SW480 (cell line): ENCODE measurements at regions not wholly inside any gene's neighbourhood (a gene's known extent, or its start where the extent isn't known, plus 50 kb on each side); places are given as distances from the start of the nearest gene placed in this dataset.
A peak's percentile ranks its signal among the peaks of the same experiment; 100 is the strongest.

Experiments used
- DNase-seq: peaks from one replicate; pipeline ENCODE4 v3.0.0-alpha.2; 2016; ENCODE audit warnings: low spot score

DNA sequence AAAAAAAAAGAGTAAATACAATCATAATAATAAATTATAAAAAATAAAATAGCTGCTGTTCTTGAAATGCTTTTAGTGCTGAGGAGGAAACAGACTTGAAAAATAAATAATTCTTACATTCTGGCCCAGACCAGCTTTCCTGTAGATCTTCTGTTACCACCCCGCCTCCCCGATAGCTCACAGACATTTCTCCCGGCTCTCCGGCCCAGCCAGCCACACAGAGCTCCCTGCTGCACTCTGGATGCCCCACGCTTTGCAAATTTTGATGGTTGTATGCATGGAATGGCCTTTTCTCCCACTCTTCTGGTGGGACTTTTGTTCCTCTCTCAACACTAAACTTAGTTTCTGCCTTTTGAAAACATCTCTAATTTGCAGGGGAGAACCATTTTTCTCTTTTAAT lies 249.3 kb downstream of the ATP23 start:
- no peak for DNase-seq

DNA sequence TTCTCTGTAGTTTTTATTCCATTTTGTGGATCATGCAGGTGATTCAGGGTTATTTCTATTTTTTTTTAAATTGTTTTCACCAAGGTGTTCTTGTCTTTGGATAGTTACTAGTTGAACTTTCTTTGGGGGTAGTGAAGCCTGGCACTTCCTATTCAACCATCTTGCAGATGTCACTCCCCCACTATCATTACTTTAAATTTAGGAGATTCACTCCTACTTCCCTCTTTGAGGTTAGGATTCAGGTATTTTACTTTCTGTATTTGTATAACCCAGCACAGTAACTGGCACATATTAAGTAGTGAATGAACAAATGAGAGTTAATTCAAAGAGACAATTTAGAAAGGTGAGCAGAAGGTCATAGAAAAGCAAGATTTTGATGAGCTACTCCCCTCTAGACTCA lies 255.6 kb downstream of the ATP23 start:
- no peak for DNase-seq

DNA sequence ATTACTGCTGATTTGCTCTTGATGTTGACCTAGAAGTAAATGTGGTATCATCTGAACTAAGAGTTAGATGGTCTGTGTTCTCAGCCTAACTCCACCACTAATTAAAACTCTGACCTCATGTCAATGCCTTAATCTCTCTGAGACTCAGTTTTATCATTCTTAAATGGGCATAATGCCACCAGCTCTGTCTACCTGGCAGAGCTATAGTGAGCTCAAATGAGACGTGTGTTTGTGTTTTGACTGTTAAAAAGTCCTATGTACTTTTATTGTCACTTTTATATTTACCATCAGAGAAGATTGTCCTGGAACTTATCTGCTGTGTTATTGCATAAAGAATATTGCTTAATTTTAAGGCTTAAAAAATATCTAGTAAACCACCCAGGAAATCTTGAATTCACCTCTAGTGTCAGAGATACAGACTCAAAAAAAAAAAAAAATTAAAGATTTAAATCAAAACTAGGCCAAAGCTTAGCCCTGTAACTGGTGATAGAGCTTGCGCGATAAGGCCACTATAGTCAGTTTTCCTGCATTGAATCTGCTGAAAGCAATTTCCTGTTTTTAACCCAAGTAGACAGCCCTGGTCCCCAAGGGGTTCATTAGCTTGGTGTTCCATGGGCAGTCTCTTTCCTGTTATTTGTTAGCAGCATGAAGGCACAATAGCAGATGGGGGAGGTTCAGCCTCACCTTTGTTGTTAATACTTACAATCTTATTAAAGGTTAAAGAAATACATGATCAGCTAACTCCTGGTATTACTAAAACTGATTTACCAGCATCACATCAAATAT lies 261.8 kb downstream of the ATP23 start:
- DNase-seq, result no peak

- no peak for DNase-seq
Observed at GRCh38 chr12:58204071-58204470, 262.7 kb downstream of the ATP23 start.

DNA sequence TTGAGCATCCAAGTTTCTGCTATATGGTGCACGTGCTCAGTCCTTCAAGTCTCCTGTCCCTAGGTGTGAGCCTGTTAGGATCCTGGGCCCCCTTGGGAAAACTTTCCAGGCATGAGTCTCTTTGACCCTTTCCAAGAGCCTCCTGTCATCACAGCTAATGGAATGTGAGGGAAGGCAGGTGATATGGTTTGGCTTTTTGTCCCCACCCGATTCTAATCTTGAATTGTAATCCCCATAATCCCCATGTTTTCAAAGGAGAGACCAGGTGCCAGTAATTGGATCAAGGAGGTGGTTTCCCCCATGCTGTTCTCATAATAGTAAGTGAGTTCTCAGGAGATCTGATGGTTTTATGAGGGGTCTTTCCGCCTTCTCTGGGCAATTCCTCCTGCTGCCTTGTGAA lies 265.5 kb downstream of the ATP23 start:
- DNase-seq, result no peak

- no peak for DNase-seq
Observed at GRCh38 chr12:58211211-58211610, 269.8 kb downstream of the ATP23 start.

GRCh38 chr12:58217130-58217529 lies 275.8 kb downstream of the ATP23 start:
- DNase-seq, result no peak

DNA sequence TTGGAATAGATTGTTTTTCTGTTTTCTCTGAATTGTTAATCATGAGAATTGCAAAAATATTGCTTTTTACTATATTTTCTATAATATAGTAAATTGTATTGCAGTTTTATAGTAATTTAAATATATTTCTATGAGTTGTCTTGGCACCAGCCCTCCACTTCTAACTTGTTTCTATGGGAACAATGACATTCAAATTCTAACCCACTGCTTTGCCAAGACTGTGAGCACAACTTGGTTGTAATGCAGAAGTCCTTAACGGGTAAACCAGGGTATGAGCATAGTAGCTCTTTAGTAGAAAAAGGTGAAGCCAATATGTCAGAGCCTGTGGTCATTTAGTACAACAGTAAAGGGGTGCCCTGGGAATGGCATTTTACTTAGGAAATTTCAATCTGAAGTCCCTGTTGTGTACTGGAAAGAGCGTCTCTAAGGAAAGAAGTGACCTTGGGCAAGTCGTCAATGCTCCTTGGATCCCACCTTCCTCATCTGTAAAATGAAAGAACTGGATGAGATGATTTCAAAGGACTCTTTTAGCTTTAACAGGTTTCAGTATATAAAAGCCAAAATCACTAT lies 283.3 kb downstream of the ATP23 start:
- DNase-seq, result no peak

DNA sequence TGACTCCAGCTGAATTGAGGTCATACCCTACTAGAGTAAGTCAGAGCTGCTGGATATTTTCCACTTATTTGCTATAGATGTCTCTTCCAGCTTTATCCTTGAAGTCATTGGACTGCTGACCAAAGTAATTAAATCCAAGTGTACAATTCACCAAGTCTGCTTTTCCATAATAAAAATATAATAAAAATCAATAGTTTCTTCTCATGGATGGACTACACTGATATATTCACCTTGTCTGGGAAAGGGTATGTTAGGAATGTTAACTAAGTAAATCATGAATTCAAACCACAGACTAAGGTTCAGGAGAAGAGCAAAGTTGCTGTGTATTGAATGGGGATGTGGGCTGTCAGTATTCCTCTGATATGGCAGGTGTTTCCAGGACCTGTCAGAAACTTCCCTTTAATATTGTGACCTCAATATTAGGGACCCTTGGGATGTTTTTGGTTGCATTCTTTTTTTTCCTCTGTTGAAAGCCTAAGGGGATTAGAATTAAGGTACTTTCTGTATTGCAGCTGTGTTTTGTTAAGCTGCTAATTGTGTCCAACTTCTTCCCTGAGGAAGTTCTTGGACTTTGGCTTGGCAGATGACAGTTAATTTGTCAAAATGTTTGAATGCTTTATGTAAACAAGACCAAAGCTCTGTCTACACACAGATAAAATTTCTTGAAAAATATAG lies 284.0 kb downstream of the ATP23 start:
- DNase-seq, result no peak

DNA sequence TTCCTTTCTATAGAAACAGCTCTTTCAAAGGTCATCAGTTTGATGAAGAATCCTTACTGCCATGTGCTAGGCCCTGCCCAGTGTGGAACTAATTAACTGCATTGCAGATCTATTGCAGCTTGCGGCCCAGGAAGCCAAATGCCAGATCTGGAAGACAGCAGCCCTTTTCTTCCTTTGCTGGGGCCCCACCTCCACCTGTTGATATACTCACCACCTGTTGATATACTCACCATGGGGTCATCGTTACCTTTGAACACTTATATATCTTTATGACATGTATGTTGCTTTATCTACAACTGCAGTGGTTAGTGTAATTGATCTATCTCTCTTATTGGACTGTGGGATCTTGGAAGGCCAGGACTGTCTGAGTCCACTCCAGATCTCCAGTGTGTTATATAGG lies 292.5 kb downstream of the ATP23 start:
- no peak for DNase-seq

GRCh38 chr12:58238411-58238810 lies 297.0 kb downstream of the ATP23 start:
- DNase-seq, result no peak

DNA sequence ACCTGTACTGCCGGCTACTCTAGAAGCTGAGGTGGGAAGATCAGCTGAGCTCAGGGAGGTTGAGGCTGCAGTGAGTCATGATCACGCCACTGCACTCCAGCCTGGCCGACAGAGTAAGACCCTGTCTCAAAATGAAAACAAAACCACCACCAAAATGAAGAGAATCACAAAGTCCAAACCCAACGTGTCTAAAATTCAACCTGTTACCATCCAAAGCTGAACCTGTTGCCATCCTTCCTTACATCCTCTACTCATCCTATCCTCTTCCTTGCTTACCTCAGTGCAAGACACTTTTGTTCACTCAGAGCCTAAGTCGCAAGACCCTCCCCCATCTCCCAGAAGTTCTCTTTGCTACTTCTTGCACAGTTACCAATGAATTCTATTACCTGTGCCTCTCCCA lies 299.7 kb downstream of the ATP23 start:
- DNase-seq, result no peak

DNA sequence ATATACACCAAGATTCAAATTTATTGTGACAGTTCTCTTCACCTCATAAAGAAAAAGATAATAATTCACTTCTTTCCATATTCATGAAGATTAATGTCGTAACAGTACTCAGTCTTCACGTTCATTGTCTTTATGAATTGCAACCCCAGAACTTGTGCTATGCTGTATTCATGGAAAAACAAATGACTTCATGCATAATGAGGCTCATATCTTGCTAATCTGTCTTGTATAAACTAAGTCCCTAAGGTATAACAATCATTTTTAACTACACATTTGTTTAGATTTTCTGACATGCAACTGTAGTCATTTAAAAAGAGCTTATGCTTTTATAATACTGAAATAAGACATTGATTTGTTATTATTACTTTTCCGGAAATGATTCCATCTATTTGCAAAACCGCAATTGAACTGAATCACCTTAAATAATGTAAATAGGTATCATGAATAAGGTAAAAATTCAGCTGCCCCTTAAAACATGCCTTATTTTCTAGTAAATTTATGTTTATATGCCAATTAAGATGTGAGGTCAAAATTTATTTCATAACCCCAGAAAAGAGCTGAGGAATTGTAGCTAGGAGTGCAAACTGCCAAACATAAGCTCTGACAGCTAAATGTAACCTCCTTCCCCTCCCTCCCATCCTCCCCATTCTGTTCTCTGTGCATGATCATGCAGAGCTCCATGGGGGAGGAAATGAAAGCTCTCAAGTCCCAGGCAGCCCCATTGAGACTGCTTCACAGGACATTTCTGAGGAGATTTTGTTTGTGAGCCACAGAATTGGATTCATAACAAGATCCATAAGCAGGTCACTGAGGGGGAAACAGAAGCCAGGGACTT lies 301.6 kb downstream of the ATP23 start:
- no peak for DNase-seq

DNA sequence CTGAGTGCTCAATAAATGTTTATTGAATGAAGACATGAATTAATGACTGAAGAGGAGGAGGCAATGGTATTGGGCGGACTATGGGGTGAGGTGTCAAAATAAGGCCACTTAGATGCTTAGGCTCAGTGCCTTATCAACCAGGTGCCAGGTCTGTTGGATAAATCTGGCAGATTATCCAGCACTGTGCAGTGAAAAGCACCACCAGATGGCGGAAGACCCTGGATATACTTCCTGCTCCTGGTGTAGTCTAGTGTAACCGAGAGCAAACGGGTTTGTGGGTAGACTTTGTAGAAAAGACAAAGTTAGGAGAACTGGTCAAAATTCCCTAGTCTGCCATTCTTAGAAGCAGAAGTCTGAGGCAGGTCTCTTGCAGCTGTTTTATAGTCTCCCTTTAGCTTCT lies 306.3 kb downstream of the ATP23 start:
- peak; percentile 19 for DNase-seq

DNA sequence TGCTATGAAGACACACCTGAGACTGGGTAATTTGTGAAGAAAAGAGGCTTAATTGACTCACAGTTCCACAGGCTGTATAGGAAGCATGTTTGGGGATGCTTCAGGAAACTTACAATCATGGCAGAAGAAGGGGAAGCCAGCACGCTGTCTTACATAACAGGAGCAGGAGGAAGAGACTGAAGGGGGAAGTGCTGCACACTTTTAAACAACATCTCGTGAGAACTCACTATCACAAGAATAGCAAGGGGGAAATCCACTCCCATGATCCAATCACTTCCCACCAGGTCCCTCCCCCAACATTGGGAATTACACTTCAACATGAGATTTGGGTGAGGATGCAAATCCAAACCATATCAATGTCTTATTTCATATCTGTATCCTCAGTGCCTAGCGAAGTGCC lies 307.2 kb downstream of the ATP23 start:
- DNase-seq, result no peak

GRCh38 chr12:58249610-58250009 lies 308.2 kb downstream of the ATP23 start:
- DNase-seq, result no peak

- no peak for DNase-seq
Observed at GRCh38 chr12:58250077-58250476, 308.7 kb downstream of the ATP23 start.

GRCh38 chr12:58252914-58253313 lies 311.5 kb downstream of the ATP23 start:
- DNase-seq, result no peak

GRCh38 chr12:58253663-58254062 lies 312.3 kb downstream of the ATP23 start:
- no peak for DNase-seq

GRCh38 chr12:58254463-58255100 lies 313.2 kb downstream of the ATP23 start:
- DNase-seq, result no peak

GRCh38 chr12:58262796-58263195 lies 321.4 kb downstream of the ATP23 start:
- no peak for DNase-seq

- DNase-seq, result no peak
Observed at GRCh38 chr12:58263816-58264215, 322.4 kb downstream of the ATP23 start.
